OCI-LY3 (cell line): ENCODE measurements at regions not wholly inside any gene's neighbourhood (a gene's known extent, or its start where the extent isn't known, plus 50 kb on each side); places are given as distances from the start of the nearest gene placed in this dataset.

ENCODE experiments used
- EZH2phosphoT487 ChIP-seq: fragments of 200-600 bp; shearing (Covaris generic); IDR thresholded peaks from 2 replicates; pipeline ENCODE4 v1.6.1; 2018; ENCODE audit warnings: antibody characterized with exemption, mixed run types, low read depth
- TF ChIP-seq, protein P1 (sequence below): fragments of 200-600, 300-600 bp; sonication (generic); IDR thresholded peaks from 2 replicates; pipeline ENCODE4 v1.5.1; 2014; ENCODE audit warnings: antibody characterized with exemption, low read length, low read depth

DNA sequence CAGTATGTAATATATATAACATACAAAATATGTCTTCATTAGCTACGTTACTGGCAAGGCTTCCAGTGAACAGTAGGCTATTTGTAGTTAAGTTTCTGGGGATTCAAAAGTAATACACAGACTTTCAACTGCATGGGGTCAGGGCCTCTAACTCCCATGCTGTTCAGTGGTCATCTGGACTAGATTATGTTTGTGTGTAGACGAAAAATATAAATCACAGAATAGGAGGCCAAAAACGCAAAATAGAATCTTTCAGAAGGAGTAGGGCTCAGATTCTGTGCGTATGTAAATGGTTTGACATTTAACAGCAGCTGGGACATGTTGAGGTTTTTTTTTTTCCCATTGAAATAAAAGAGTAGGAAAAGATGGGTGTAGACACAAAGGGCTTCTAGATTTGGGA, 1048.7 kb upstream of the WWC1 start:
- TF ChIP-seq, protein P1, sequence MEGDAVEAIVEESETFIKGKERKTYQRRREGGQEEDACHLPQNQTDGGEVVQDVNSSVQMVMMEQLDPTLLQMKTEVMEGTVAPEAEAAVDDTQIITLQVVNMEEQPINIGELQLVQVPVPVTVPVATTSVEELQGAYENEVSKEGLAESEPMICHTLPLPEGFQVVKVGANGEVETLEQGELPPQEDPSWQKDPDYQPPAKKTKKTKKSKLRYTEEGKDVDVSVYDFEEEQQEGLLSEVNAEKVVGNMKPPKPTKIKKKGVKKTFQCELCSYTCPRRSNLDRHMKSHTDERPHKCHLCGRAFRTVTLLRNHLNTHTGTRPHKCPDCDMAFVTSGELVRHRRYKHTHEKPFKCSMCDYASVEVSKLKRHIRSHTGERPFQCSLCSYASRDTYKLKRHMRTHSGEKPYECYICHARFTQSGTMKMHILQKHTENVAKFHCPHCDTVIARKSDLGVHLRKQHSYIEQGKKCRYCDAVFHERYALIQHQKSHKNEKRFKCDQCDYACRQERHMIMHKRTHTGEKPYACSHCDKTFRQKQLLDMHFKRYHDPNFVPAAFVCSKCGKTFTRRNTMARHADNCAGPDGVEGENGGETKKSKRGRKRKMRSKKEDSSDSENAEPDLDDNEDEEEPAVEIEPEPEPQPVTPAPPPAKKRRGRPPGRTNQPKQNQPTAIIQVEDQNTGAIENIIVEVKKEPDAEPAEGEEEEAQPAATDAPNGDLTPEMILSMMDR: no peak
- no peak for TF ChIP-seq EZH2phosphoT487
